HG02884 (cell line): ENCODE measurements at regions not wholly inside any gene's neighbourhood (a gene's known extent, or its start where the extent isn't known, plus 50 kb on each side); places are given as distances from the start of the nearest gene placed in this dataset.

Experiments used
- ATAC-seq: cut with Tn5 transposase; IDR thresholded peaks from one replicate; pipeline ENCODE4 v1.9.1; 2021; ENCODE audit warnings: mild to moderate bottlenecking, moderate library complexity; ENCODE audit not compliant: unreplicated experiment

GRCh38 chr12:125193376-125194152, 128.3 kb downstream of the AACS start:
- no peak for ATAC-seq

- no peak for ATAC-seq
These were observed 129.0 kb downstream of the AACS start for GRCh38 chr12:125194163-125194773.

- no peak for ATAC-seq
These were observed 129.8 kb downstream of the AACS start for GRCh38 chr12:125194987-125195386.

GRCh38 chr12:125197326-125197725, 132.1 kb downstream of the AACS start:
- ATAC-seq = no peak

- no peak for ATAC-seq
These were observed 133.4 kb downstream of the AACS start for GRCh38 chr12:125198652-125199051.

- ATAC-seq = no peak
These were observed 135.9 kb downstream of the AACS start for GRCh38 chr12:125201090-125201489.

GRCh38 chr12:125201940-125202339, 136.7 kb downstream of the AACS start:
- no peak for ATAC-seq

- no peak for ATAC-seq
These were observed 137.2 kb downstream of the AACS start for GRCh38 chr12:125202421-125202820.

GRCh38 chr12:125203145-125203765, 138.0 kb downstream of the AACS start:
- ATAC-seq = peak; percentile 63

GRCh38 chr12:125205386-125205785, 140.2 kb downstream of the AACS start:
- no peak for ATAC-seq

GRCh38 chr12:125206711-125207110, 141.5 kb downstream of the AACS start:
- no peak for ATAC-seq

GRCh38 chr12:125208334-125208733, 143.1 kb downstream of the AACS start:
- no peak for ATAC-seq

- ATAC-seq = no peak
These were observed 143.7 kb downstream of the AACS start for GRCh38 chr12:125208942-125209341.

- ATAC-seq = no peak
These were observed 145.0 kb downstream of the AACS start for GRCh38 chr12:125210104-125210755.

- ATAC-seq = no peak
These were observed 146.2 kb downstream of the AACS start for GRCh38 chr12:125211464-125211863.

- ATAC-seq = no peak
These were observed 149.1 kb downstream of the AACS start for GRCh38 chr12:125214289-125214688.

GRCh38 chr12:125216756-125217155, 151.5 kb downstream of the AACS start:
- ATAC-seq = no peak

- no peak for ATAC-seq
These were observed 152.1 kb downstream of the AACS start for GRCh38 chr12:125217308-125217707.

GRCh38 chr12:125218952-125219351, 153.7 kb downstream of the AACS start:
- ATAC-seq = no peak

GRCh38 chr12:125220404-125221273, 155.4 kb downstream of the AACS start:
- ATAC-seq = no peak

GRCh38 chr12:125221602-125222001, 156.4 kb downstream of the AACS start:
- ATAC-seq = no peak
